Medulla oblongata (tissue), 1 donor: ENCODE measurements at regions not wholly inside any gene's neighbourhood (a gene's known extent, or its start where the extent isn't known, plus 50 kb on each side); places are given as distances from the start of the nearest gene placed in this dataset.
"Not testable (repeated sequence)": the region's sequence is repeated elsewhere in the genome, so short reads cannot be mapped to it uniquely, and the experiment has no call there.

Experiments
- DNase-seq: peaks from one replicate; pipeline ENCODE4 v3.0.0-alpha.2; 2015; ENCODE audit errors: extremely low spot score

DNA sequence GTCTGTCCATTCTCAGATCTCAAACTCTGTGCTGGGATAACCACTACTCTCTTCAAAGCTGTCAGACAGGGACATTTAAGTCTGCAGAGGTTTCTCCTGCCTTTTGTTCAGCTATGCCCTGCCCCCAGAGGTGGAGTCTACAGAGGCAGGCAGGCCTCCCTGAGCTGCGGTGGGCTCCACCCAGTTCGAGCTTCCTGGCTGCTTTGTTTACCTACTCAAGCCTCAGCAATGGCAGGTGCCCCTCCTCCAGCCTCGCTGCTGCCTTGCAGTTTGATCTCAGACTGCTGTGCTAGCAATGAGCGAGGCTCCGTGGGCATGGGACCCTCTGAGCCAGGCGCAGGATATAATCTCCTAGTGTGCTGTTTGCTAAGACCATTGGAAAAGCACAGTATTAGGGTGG lies 53.1 kb upstream of the HUNK start:
- DNase-seq: not testable (repeated sequence)

DNA sequence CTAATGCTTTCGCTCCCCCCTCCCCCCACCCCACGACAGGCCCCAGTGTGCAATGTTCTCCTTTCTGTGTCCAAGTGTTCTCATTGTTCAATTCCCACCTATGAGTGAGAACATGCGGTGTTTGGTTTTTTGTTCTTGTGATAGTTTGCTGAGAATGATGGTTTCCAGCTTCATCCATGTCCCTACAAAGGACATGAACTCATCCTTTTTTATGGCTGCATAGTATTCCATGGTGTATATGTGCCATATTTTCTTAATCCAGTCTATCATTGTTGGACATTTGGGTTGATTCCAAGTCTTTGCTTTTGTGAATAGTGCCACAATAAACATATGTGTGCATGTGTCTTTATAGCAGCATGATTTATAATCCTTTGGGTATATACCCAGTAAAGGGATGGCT lies 58.5 kb upstream of the HUNK start:
- not testable (repeated sequence) for DNase-seq

DNA sequence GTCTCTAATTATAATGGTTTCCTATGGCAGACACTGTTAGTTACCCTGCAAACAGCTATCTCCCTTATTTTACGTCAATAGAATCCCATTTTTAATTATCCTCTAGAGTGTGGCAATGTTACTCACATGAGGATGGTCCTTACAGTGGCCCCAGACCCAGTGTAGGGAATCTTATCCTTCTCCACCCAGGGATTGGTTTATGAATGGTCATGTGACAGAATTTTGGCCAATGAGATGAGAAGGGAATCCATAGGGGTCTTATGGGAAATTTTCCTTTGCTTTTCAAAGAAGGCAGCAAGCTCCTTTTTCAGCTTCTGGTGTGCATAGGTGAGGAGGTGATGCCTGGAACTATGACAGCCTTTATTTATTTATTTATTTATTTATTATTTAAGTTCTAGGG lies 59.0 kb upstream of the HUNK start:
- DNase-seq: no peak

DNA sequence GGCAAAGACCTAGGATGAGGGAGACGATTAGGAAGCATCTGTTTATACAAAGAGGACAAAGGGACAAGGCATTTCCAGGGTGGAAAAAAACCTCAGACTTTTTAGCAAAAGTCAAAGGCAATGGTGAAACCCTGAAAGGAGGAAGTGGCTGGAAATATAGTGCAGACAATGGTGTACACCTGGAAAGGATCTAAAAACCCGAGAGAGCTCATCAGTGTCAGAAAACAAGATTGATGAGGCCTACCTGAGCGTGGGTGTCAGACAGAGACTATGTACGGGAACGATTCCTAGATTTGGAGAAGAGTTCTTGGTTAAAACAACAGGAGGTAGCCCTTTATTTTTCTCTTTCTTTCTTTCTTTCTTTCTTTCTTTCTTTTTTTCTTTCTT lies 68.8 kb upstream of the HUNK start:
- no peak for DNase-seq

- DNase-seq: no peak
Measured at GRCh38 chr21:31803039-31804007, 69.5 kb upstream of the HUNK start.

- no peak for DNase-seq
Measured at GRCh38 chr21:31802331-31802730, 70.4 kb upstream of the SCAF4 start.

- no peak for DNase-seq
Measured at GRCh38 chr21:31801551-31802219, 69.8 kb upstream of the SCAF4 start.

DNA sequence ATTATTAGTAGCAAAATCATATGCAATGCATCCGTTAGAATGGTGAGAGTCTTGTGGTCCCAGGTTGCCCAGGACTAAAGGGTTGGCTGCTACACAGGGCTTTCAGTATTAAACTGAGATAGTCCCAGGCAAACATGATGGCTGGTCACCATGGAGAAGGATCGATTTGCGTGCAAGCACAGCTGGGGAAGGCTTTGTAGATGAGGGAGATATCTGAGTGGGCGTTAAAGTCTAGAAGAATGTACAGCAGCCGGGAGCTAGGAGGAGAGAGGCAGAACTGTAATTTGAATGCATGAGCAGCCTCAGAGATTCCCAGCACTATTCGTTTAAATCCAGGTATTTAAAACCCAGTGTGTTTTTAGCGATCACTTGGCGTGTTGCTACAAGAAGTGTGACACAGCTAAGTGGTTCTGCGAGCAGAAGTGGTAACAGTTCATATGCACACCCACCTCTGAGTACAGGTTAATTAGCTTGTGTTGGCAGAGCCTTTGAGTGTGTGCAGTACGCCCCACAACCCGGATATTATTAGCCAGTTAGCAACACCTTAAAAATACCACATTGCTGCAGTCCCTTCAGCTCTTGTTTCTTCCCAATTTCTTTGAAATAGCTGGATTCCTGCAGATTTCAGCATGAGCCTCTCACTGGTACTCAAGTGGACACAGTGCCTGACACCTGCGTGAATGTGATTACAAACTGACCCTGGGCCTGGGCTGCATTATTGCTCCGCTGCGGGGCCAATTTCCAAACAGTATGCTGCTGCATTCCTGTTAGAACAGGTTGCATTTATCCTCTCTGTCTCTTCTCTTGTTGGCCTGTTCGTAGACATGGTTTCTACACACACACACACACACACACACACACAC lies 67.2 kb upstream of the SCAF4 start:
- DNase-seq: no peak

DNA sequence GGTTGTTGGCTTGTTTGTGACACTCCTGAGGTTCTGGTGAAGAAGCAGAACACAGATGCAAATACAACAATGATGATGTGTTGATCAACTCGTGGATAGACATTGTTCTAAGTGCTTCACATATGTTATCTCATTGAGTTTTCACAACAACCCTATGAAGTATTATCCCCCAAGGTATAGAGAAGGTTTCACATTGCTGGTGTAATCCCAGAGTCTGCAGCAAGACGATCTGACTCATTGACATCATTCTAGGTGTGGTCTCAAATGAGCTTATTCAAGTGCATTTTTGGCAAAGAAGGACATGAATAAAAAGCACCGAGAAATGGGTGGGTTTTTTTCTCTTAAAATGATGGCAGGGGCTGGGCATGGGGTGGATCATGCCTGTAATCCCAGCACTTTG lies 64.1 kb upstream of the SCAF4 start:
- no peak for DNase-seq

GRCh38 chr21:31790420-31790819 lies 58.5 kb upstream of the SCAF4 start:
- not testable (repeated sequence) for DNase-seq

- DNase-seq: no peak
Measured at GRCh38 chr21:31788581-31788980, 56.7 kb upstream of the SCAF4 start.

DNA sequence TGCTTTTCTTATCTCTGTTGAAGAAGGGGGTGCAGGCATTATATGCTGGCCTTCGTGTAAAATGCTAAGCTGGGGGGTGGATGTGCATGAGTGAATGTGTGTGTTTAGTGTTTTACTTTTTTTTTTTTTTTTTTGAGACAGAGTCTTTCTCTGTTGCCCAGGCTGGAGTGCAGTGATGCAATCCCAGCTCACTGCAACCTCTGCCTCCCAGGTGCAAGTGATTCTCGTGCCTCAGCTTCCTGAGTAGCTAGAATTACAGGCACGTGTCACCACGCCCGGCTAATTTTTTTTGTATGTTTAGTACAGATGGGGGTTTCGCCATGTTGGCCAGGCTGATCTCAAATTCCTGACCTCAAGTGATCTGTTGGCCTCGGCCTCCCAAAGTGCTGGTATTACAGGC lies 55.8 kb upstream of the SCAF4 start:
- DNase-seq: not testable (repeated sequence)

DNA sequence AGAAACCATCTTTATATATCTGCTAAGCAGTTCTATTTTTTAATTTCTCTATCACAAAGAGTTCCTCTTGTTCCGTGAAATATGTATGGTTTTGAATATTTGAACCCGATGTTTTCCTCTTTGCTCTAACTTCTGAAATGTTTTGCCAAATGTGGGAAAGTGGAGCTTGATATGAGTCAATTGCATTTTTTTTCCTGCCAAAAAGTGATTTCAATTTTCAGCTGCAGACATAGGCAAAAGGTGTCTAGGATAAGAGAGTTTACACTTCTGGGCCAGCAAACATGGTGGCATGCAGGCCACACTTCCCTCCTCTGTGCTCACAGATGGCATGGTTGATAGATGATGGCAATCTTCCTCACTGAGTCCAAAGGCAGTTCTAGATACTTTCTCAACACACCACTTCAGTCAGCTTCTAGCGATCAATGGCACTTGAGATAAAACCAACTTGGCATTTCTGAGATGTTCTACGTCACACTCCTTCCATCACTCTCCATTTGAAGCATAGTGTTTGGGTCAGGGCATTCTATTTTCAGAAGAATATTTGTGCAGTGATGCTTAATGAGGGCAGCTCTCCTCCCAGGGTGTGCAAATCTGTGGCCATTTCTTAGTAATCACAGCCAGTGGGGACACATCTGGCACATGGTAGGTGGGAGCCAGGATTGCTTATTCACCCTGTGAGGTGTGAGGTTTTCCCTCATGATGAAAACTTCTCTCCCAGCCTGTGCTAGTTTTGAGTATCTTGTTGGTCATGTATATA lies 54.4 kb upstream of the SCAF4 start:
- no peak for DNase-seq

GRCh38 chr21:31785237-31786163 lies 53.6 kb upstream of the SCAF4 start:
- DNase-seq: peak; percentile 90

DNA sequence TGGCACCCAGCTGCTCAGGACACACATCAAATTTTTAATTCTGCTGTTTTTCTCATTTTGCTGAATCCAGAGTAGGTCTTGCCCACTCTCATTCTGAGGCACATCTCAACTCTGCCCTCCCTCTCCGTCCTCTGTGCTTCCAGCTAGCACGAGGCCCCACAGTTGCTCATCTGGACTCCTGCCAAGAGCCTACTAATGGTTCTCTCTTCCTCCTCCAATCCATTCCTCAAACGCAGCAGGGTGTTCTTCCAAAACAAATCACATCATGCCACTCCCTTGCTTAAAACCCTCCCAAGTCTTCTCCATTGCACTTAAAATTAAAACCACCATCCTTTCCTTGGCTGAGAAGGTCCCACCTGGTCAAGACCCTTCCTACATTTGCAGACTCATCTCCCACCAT lies 49.8 kb upstream of the SCAF4 start:
- DNase-seq: peak; percentile 73
